Gastroesophageal sphincter (tissue), 2 donors: ENCODE measurements at regions not wholly inside any gene's neighbourhood (a gene's known extent, or its start where the extent isn't known, plus 50 kb on each side); places are given as distances from the start of the nearest gene placed in this dataset.

Experiments
- EP300 ChIP-seq: sonication (generic); formaldehyde crosslinking; IDR thresholded peaks from one replicate; pipeline ENCODE4 v1.6.1; 2017; ENCODE audit warnings: antibody characterized with exemption, mild to moderate bottlenecking
- POLR2A ChIP-seq, 2 donors: fragments of 450-650 bp; IDR thresholded peaks; one replicate each; pipeline ENCODE4 v1.6.1; 2017; ENCODE audit warnings: antibody characterized with exemption in 2 of 2, mild to moderate bottlenecking in 2 of 2, moderate library complexity in 1 of 2
- POLR2AphosphoS5 ChIP-seq: sonication (generic); formaldehyde crosslinking; IDR thresholded peaks from one replicate; pipeline ENCODE4 v1.6.1; 2017; ENCODE audit warnings: antibody characterized with exemption

GRCh38 chr2:107584577-107584976 is 242.1 kb upstream of the RGPD4 start:
- TF ChIP-seq POLR2A (IDR thresholded peaks at IDR 0.05) = no peak
- TF ChIP-seq EP300 = no peak
- TF ChIP-seq POLR2AphosphoS5 = no peak
